HPDE6-E6E7 (cell line): ENCODE measurements at regions not wholly inside any gene's neighbourhood (a gene's known extent, or its start where the extent isn't known, plus 50 kb on each side); places are given as distances from the start of the nearest gene placed in this dataset.
A peak's percentile ranks its signal among the peaks of the same experiment; 100 is the strongest.
"Not testable (repeated sequence)": the region's sequence is repeated elsewhere in the genome, so short reads cannot be mapped to it uniquely, and the experiment has no call there.

Experiments
- DNase-seq: peaks from one replicate; pipeline ENCODE4 v3.0.0; 2011; ENCODE audit warnings: missing footprints; ENCODE audit errors: extremely low spot score

DNA sequence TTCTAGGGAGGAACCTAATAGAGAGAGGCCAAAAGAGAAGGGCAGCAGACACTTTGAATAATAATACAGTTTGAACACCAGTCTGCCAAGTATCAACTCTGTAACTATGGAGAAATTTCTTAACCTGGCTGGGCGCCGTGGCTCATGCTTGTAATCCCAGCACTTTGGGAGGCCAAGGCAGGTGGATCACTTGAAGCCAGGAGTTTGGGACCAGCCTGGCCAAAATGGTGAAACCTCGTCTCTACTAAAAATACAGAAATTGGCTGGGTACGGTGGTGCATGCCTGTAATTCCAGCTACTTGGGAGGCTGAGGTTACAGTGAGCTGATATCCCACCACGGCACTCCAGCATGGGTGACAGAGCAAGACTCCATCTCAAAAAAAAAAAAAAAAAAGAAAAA lies 663.9 kb downstream of the LMO4 start:
- not testable (repeated sequence) for DNase-seq

DNA sequence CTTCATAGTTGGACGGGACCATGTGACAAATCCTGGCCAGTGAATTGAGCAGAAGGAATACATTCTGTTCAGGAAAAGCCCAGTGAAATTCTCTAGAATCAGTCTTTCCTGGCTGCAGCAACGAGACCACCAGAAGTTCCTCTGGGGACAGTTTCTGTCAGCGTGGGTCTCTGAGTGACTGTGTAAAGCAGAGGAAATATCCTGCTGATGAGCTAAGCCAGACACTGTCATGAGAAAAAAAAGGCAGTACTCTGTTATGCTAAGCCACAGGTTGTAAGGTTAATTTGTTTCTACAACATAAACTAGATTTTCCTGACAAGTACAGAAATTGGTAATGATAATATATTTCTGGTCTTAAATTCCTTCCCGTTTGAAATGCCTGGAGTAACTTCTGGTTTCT lies 664.4 kb downstream of the LMO4 start:
- no peak for DNase-seq

DNA sequence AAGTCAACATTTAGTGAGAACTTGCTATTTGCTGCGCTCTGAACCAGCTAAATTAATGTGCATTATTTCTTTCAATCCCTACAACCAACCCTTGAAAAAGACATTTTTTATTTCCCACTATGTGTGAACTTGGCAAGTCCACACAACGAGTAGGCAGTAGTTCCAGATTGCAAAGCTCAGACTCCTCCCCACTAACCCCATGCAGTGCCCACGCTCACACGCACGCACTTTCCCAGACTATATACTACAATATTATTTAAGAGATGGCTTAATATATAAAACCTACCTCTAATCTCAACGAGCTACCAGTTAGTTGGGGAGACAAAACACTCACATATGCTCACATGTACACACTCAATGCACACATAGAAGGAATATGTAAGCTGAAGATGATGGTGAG lies 671.2 kb downstream of the LMO4 start:
- DNase-seq: no peak

DNA sequence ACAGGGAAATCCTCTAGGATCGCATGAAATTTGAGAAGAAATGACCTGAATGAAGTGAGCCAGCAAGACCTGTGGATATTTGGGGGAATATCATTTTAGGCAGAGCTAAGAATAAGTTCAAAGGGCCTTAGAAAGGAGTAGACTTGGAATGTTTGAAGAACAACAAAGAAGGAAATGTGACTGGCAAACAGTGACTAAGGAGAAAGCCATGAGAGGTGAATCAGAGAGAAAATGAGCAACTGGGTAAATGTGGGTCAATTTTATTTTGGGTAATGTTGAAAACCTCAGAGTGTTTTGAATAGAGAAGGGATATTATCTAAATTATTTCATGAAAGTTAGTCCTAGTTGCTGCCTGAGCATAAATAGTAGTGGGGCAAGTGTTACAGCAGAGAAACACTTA lies 672.8 kb downstream of the LMO4 start:
- DNase-seq: peak; percentile 34

DNA sequence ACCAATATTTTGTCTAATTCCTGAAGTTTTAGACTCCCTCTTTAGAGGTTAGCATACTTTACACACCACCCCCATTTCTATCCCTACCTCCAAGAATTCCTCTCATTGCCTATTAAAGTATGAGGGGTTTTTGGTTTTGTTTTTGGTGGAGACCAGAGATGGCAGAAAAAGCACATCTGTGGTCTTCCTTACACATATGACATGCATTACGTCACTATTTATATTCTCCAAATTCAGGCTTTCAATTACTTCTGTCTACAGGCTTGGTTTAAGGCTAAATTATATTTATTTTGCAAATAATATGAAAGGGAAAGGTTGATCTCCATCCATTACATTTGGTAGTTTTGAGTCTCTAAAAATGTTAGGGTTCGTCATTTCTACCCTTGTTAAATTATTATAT lies 674.6 kb downstream of the LMO4 start:
- no peak for DNase-seq

DNA sequence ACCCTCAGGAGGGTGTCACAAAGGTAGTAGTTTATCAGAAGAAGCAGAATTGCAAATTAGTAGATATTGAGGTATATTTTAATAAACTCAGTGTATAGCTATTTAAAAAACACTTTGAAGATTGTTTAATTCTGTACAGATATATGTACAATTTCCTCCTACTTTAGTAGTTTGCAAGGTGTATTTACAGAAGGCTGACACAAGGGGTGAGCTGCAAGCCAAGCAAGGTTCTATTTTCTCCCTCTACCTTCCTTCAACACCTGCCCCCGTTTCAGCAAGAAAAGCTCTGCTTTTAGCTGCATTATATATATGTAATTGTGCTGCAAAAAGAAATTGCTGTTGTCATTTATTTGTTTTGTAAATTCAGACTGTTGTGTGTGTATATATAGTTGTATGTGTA lies 674.2 kb upstream of the PKN2 start:
- no peak for DNase-seq

DNA sequence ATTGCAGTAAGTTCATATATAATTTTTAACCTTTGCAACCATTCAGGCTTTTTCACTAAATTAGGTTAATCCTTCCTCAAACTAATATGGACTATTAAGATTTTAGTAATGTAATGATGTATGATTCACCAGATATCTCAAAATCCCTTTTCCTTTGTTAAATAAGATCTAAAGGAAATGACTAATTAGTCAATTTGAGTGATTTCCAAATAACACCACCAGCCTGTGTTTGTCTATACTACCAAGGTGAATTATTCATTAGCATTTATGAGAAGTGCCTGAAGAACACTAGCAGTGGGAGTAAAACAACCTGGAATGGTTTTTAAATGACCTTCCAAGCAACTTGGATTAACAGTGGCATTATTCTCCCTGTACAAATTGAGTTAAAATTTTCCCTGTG lies 670.6 kb upstream of the PKN2 start:
- no peak for DNase-seq

DNA sequence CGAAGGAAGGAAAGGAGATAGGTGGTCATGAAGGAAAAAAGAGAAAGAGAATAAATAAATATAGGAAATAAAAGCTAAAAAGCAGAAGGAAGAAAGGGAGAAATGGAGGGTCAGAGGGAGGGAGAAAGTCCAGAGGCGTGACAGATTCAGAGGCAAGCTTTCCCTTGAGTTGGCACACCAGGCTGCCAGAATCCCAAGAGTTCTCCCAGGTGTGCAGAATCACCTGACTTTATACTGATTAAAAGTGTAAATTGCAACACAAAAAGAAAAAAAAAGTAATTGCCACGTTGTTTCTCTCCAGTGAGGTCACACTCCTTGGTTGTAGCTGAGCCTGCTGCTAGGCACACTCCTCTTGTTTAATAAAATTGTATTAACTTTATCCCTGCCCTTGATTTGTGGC lies 669.9 kb upstream of the PKN2 start:
- no peak for DNase-seq

DNA sequence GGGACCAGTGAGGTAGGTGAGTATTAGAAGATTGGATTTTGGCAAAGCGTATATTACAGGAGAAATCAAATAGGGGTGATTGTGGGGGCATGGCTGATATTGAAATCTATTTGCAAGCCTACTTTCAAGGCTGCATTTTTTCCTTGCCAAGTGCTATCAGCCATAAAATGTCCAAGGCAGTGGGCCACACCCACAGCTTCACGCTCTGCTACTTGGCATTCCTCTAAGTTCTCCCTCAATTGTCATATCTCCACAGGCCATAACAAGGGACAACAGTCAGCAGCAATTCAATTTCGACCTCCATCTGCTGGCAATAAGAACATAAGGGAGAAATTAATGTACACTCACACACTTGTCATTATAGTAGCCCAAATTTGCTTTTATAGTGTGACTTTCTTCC lies 667.1 kb upstream of the PKN2 start:
- no peak for DNase-seq

DNA sequence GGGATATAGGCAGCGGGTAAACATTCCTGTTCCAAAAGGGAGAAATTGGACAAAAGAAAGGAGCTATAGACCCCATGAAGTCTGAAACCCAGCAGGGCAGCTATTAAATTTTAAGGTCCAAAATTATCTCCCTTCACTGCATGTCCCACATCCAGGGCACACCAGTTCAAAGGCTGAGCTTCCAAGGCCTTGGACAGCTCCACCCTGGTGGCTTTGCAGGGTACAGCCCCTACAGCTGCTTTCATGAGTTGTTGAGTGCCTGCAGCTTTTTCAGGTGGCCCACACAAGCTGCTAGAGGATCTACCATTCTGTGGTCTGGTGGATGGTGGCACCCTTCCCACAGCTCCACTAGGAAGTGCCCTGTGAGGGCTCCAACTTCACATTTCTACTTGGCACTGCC lies 662.5 kb upstream of the PKN2 start:
- no peak for DNase-seq

DNA sequence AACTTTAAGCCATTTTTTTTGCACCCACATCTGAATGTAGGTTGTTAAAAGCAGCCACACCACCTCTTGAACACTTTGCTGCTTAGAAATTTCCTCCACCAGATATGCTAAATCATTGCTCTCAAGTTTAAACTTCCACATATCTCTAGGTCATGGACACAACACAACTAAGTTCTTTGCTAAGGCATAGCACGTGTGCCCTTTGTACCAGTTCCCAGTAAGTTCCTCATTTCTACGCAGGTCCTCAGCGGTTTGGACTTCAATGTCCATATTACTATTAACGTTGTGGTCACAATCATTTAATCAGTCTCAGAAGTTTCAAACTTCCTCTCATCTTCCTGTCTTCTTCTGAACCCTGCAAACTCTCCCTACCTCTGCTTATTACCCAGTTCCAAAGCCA lies 661.6 kb upstream of the PKN2 start:
- no peak for DNase-seq

DNA sequence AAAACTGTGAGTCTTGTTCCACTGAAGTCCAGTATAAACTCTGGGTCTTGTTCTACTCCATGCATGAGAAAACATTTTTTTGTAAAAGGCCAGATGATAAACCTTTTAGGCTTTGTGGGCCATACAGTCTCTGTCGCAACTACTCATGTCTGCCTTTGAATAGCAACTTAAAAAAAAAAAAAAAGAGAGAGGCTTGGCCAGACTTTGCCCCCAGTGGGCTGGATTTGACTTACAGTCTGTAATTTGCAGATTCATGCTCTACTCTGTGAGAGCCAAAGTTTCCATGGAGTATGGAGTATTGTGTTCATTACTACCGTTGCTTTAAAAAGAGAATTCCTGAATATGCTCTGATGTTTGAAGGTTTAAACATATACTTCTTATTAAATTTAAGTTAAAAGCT lies 654.9 kb upstream of the PKN2 start:
- DNase-seq: no peak

DNA sequence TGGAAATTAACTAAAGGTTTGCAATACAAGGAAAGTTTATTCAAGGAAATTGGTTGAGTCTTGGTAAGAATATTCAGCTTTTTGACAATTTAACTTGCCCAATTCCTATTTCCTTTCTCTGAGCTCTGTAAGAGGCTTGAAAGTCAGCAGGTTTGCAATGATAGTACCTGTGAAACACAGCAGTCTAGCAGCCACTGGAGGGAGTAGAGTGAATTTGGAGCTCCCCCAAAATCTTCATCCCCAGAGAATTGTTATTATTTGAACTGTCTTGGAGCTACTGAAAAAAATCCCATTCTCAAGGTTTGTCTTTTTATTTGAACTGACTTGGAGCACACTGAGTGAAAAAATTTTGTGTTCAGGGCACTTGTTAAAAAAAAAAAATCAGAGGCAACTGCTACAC lies 654.2 kb upstream of the PKN2 start:
- DNase-seq: no peak

DNA sequence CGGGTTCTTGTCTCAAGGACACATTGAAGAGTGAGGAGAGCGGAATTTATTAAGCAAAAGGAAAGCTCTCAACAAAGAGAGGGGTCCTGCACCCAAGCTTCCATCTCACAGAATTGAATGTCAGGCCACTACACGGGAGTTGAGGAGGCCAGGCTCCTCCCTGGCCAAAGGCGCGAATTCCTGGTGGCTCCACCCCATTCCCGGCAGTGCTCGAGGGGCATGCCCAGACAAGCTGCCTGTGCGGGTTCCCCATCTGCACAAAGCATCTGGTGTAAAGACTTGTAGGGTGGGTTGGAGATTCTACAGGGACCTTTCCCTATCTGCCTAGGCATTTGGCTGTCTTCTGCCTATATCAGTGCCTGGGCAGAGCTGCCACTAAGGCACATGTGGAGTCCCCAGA lies 648.5 kb upstream of the PKN2 start:
- no peak for DNase-seq

DNA sequence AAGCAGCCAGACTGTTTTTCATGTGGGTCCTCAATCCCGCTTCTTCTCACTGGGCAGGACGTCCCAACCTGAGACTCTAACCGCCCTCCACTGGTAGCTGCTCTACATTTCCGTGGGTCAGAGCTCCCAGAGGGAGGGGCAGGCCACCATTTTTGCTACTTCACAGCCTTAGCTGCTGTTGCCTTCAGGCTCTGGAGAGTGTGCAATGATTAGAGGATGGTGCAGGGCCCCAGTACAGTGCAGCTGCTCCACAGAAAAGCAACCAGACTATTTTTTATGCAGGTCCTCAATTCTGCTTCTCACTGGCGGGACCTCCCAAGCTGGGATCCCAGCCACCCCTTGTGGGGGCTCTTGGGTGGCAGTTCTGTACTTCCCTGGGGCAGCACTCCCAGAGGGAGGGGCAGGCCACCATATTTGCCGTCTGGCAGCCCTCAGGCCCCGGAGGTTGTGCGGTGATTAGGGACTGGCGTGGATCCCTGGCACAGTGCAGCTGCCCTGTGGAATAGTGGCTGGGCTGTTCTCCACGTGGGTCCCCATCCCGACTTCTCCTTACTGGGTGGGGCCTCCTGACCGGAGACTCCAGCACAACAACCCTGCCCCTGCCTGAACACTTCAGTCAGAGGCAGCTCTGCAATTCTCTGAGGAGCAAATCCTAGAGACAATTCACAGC lies 647.6 kb upstream of the PKN2 start:
- no peak for DNase-seq

DNA sequence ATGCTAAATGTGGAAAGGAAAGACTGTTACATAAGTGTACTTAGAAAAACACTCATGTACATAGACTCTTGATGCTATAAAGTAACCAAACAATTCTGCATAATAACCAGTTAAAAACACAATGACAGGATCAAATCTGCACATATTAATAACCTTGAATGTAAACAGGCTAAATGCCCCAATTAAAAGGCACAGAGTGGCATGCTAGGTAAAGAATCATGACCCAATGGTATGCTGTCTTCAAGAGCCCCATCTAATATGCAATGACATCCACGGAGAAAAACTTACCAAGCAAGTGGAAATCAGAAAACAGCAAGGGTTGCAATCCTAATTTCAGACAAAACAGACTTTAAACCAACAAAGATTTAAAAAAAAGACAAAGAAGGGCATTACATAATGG lies 644.8 kb upstream of the PKN2 start:
- no peak for DNase-seq

DNA sequence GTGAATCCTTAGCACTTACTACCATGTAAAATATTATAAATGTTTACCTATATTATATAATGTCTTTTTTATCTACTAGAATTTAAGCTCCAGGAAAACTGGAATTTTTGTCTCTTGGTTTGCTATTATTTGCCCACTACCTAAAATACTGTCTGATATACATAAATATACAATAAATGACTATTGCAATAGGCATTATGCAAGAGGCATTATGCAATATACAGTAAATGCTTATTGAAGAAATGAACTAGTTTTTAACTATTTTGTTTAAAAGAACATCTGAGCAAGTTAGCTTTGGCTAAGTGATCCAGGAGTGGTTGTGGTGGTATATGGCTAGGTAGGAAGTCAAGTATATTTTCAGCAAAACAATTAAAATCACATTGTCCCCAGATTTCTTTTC lies 640.2 kb upstream of the PKN2 start:
- DNase-seq: no peak

DNA sequence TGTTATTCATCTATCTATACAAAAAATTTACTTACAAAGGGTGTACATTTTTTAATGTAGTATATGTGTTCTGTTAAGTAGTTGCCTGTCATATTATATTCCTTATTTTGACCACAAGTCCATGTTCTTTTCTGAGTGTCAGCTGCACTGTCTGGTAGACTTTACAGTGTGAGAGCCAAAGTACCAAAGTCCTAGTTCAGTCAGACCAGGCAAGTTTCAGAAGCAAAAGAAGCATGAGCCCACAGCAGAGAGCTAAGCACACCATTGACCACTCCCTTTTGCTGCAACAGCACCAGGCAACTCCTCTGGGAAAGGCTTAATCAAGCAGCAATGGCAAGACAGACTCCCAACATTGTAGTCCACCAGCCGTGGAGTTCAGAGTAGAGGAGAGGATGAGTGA lies 631.9 kb upstream of the PKN2 start:
- no peak for DNase-seq

DNA sequence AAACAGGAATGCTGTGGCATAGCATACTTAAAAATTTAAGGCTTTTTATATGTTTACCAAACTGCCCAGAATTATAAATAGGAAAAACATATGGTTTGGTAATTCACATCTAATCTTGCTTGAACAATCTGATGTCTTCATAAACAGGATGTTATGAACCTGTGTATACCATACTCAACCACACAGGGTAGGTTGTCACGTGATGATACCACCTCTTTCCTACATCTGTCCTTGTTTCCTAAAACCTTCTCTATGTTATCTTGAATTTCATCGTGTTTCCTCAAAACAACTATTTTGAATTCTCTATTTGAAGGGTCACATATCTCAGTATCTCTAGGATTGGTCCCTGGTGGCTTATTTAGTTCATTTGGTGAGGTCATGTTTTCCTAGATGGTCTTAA lies 631.0 kb upstream of the PKN2 start:
- DNase-seq: no peak

DNA sequence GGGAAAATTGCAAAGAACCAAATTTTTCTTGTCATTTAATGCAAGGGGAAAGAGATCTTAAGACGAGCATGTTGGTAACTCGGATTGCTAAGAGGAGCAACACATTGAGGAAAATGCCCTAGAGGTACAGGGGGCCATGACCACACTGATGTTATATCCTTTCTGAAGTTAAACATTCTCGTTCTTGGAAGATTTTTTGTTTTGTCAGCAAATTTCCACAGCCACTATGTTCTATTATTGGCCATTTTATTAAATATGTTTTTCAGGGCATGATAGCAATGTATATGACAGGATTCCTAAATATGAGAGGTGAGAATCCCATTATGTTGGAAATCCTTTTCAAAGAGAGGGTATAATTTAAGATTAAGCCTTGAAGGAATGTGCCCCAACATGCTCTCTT lies 627.2 kb upstream of the PKN2 start:
- no peak for DNase-seq

DNA sequence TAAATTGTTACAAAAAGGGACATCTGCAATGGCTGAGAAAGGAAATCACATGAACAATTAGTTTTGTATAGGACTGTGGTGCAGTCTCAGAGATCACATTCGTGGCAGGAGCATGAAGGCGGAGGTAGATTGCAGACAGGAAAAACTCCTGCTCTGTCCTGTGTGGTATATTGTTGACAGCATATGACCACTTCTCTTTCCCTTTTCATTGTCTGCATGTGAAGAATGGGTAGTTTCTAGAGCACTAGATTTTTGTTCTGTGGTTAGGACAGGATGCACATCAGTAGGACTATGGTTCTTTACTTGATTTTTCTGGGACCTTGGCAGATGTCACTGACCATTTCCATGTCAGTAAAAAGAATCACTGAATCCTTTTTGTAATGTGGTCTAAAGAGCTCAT lies 625.9 kb upstream of the PKN2 start:
- DNase-seq: no peak

DNA sequence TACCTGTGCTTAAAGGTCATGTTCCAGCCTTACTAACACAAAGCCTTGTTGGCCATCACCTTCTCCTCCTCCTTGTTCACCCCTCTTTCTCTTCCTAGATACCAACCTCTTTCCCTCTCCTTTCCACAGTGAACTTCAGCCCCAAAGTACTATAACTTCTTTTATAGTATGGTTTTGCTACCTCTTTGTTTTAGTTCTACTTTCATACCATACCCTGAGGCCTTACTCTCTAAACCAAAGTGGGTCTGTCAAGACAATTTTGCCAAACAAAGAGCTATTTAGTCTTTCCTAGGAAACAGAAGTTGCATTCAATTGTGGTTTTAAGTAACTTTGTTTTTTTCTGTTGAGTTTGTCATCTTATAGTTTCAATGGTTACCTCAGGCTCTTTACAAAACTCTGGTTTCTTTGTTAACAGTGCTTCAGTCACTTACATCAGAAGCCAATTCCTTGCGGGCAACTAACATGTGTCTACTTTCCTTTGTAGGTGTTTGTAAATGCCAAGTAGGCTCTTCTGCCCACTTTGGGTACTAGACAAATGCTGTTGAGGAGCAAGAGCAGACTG lies 623.9 kb upstream of the PKN2 start:
- no peak for DNase-seq

DNA sequence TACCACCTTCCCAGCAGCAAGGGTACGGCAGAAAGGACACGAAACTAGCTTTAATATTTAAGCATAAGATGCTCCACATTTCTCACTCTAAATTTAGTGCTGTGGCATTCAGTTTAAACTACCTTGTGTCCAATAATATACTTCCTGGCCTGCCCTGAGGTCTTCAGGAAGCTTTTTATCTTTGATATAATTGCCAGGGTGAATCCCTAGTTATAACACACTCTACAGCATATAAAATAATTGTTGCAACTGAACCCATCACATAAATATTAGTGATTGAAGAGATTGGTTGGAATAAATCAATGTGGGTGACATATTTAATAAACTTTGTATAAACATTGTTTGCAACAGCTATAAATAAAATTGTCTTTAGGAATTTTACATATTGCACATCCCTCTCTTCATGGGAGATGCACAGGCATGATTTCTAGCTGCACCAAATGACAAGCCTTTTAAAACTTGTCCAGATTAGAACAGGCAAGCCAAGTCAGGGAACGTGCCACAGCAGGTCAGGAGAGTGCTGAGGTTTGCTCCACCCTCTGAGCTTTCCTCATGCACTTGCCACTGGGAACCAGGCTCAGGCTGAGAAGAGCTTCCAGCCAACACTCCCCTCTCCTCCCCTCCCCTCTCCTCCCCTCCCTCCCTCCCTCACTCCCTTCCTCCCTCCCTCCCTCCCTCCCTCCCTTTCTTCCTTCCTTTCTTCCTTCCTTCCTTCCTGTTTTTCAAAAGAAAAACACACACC lies 623.2 kb upstream of the PKN2 start:
- DNase-seq: peak; percentile 76
